Left ventricle myocardium inferior (tissue), 1 donor: ENCODE measurements at regions not wholly inside any gene's neighbourhood (a gene's known extent, or its start where the extent isn't known, plus 50 kb on each side); places are given as distances from the start of the nearest gene placed in this dataset.

Experiments used
- DNase-seq: peaks from one replicate; pipeline ENCODE4 v3.0.0-alpha.2; 2020
- H3K27ac ChIP-seq: fragments of 200-600 bp; replicated peaks from 2 replicates; pipeline ENCODE4 v1.8.0; 2021
- H3K27me3 ChIP-seq: fragments of 200-600 bp; 2 replicates; pipeline ENCODE4 v1.8.0; 2021; ENCODE audit warnings: low read depth
- H3K36me3 ChIP-seq: fragments of 200-600 bp; 2 replicates; pipeline ENCODE4 v1.8.0; 2021
- H3K4me1 ChIP-seq: fragments of 200-600 bp; 2 replicates; pipeline ENCODE4 v1.8.0; 2021
- H3K4me3 ChIP-seq: fragments of 200-600 bp; 2 replicates; pipeline ENCODE4 v1.8.0; 2021; ENCODE audit warnings: mild to moderate bottlenecking, moderate library complexity
- H3K9me3 ChIP-seq: fragments of 200-600 bp; replicated peaks from 2 replicates; pipeline ENCODE4 v1.8.0; 2021
- intact Hi-C: fragments of 100-400 bp; cut with micrococcal nuclease; formaldehyde crosslinking; loops from one replicate; pipeline ENCODE4 v1.11.0; 2022
- TF ChIP-seq, protein P1 (sequence below): fragments of 200-600 bp; IDR thresholded peaks from 2 replicates; pipeline ENCODE4 v1.8.0; 2021; ENCODE audit warnings: antibody characterized with exemption, mild to moderate bottlenecking, borderline replicate concordance
- donor health status: DM: no; HTN: yes; CAD: no; lungs with severe emphysema.

DNA sequence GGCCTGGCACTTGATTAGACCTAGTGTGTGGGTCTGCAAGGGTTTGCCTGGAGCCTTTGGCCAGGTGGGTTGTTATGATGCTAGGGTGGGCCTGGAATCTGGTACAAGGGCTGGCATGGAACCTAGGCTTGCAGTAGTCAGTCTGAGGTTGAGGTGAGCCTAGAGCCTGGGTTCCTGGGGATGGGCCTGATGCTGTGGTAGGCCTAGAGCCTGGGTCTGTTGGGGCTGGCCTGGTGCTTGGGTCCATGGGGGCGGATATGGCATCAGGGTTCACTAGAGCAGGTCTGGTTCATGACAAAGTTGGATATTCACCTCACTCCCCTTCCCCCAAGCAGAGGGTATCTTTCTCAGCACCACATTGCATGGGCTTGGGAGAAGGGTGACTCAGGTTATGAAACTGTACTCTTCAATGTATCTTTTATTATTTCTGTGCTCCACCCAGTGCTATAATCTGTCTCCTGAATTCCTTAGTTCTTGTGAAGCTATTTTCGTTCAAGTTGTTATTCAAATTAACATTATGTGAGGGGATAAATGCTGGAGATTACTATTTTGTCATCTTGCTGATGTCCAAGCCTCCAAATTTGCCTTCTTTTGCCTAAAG is 274.4 kb downstream of the NFKBIZ start:
- intact Hi-C loops: no loop called here
- DNase-seq: no peak
- Histone ChIP-seq H3K4me1 (no peaks in the 10 kb centered on the region), H3K27me3 (no peaks in the 10 kb centered on the region), H3K4me3 (no peak overlapping the region), H3K36me3 (no peaks in the 10 kb centered on the region), H3K9me3 (peaks cover 36% of the 10 kb centered on the region), H3K27ac (peak overlapping the region; percentile 62)
- TF ChIP-seq, protein P1, sequence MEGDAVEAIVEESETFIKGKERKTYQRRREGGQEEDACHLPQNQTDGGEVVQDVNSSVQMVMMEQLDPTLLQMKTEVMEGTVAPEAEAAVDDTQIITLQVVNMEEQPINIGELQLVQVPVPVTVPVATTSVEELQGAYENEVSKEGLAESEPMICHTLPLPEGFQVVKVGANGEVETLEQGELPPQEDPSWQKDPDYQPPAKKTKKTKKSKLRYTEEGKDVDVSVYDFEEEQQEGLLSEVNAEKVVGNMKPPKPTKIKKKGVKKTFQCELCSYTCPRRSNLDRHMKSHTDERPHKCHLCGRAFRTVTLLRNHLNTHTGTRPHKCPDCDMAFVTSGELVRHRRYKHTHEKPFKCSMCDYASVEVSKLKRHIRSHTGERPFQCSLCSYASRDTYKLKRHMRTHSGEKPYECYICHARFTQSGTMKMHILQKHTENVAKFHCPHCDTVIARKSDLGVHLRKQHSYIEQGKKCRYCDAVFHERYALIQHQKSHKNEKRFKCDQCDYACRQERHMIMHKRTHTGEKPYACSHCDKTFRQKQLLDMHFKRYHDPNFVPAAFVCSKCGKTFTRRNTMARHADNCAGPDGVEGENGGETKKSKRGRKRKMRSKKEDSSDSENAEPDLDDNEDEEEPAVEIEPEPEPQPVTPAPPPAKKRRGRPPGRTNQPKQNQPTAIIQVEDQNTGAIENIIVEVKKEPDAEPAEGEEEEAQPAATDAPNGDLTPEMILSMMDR: no peak

DNA sequence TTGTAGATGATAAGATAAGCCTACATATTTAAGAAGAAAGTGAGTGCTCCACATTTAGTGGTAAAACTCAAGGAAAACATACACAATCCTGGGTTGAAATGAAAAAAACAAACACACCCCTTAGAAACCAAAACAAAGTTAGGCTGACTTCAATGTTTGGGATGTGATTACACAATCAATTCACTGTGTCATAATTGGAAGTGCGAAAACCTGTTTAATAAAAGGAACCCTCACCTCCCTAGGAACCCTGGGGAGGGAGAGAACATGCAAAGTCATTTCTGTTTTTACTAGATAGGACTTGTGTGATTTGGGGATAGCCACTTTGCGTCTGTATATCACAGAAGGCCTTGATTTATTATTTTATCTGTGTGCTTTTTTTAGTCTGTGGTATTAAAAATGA is 275.0 kb downstream of the NFKBIZ start:
- H3K4me3 ChIP-seq: no peak overlapping the region
- no peak for DNase-seq
- intact Hi-C loops: no loop called here
- H3K4me1 ChIP-seq: no peaks in the 10 kb centered on the region
- TF ChIP-seq, protein P1: no peak
- no peaks in the 10 kb centered on the region for H3K36me3 ChIP-seq
- peak overlapping the region; percentile 62 for H3K27ac ChIP-seq
- H3K27me3 ChIP-seq: no peaks in the 10 kb centered on the region
- H3K9me3 ChIP-seq: peaks cover 36% of the 10 kb centered on the region

DNA sequence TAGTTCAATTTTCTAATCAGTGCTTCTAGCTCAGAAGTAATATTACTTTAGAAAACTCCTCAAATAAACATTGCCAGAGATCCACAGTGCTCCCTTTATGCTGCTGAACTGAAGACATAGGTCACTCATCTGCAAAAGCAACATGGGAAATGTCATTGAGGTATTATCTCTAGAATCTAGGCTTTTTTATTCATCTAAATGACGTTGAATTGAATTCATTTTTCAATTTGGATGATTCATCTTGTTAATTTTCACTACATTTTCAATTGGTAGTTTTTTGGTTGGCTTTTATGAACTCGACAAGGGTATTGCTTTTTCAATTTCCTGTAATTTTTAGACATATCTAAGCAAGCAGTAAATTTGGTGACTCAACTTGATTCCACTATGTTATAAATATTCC is 275.4 kb downstream of the NFKBIZ start:
- DNase-seq: no peak
- peak overlapping the region; percentile 62 for H3K27ac ChIP-seq
- peaks cover 36% of the 10 kb centered on the region for H3K9me3 ChIP-seq
- H3K27me3 ChIP-seq: no peaks in the 10 kb centered on the region
- no peak overlapping the region for H3K4me3 ChIP-seq
- intact Hi-C loops: no loop called here
- TF ChIP-seq, protein P1: no peak
- H3K36me3 ChIP-seq: no peaks in the 10 kb centered on the region
- H3K4me1 ChIP-seq: peaks cover 3% of the 10 kb centered on the region

DNA sequence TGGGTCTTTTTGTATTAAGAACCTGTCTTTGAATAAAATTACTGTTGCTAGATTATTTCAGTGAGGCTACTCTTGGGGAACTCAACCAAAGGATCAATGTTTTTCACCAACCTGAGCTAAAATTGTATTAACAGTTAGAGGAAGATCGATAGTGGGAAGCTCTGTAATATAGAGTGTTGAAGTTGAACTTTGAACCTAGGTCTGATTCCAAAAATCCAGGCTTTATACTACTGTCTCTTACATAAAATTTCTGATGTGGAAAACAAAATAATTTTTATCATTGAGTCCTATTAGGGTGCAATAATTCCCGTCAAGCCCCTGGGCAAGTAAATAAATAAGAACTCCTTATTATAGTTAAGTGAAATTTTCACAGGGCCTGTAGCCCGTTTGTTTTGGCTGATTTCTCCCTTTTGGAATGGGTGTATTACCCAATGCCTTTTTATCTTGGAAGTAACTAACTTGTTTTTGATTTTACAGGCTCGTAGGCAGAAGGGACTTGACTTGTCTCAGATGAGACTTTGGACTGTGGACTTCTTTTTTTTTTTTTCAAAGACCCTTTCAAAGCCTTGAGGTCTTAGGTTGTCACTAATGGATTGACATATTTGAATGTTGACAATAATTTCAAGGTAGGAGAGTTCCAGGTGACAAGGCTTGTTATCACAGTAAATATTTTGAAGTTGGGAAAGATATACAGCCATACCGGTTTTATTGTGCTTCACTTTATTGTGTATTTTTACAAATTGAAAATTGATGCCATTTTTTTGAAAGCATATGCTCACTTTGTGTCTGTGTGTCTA is 276.1 kb downstream of the NFKBIZ start:
- Histone ChIP-seq H3K27me3 (no peaks in the 10 kb centered on the region), H3K9me3 (peaks cover 36% of the 10 kb centered on the region), H3K36me3 (no peaks in the 10 kb centered on the region), H3K4me1 (peaks cover 10% of the 10 kb centered on the region), H3K27ac (peak overlapping the region; percentile 62), H3K4me3 (no peak overlapping the region)
- no peak for DNase-seq
- TF ChIP-seq, protein P1: no peak
- intact Hi-C loops: no loop called here

DNA sequence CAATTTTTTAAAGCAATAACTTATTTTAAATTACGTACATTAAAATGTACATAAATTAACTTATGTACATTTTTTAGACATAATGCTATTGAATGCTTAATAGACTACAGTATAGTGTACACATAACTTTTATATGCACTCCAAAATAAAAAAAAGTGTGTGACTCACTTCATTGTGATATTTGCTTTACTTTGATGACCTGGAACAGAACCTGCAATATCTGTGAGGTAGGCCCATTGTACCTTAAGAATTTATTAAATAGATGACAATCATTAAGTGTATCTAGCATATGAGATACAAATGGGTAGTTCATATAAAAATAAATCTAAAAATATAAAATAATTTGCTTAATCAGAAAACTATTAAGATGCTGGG is 276.7 kb downstream of the NFKBIZ start:
- TF ChIP-seq, protein P1: no peak
- no peaks in the 10 kb centered on the region for H3K27me3 ChIP-seq
- no peak for DNase-seq
- H3K27ac ChIP-seq: peak overlapping the region; percentile 62
- H3K36me3 ChIP-seq: no peaks in the 10 kb centered on the region
- H3K9me3 ChIP-seq: peaks cover 30% of the 10 kb centered on the region
- no peak overlapping the region for H3K4me3 ChIP-seq
- intact Hi-C loops: no loop called here
- peaks cover 15% of the 10 kb centered on the region for H3K4me1 ChIP-seq
